ENCODE measurements at regions not wholly inside any gene's neighbourhood (a gene's known extent, or its start where the extent isn't known, plus 50 kb on each side); places are given as distances from the start of the nearest gene placed in this dataset.

DNA sequence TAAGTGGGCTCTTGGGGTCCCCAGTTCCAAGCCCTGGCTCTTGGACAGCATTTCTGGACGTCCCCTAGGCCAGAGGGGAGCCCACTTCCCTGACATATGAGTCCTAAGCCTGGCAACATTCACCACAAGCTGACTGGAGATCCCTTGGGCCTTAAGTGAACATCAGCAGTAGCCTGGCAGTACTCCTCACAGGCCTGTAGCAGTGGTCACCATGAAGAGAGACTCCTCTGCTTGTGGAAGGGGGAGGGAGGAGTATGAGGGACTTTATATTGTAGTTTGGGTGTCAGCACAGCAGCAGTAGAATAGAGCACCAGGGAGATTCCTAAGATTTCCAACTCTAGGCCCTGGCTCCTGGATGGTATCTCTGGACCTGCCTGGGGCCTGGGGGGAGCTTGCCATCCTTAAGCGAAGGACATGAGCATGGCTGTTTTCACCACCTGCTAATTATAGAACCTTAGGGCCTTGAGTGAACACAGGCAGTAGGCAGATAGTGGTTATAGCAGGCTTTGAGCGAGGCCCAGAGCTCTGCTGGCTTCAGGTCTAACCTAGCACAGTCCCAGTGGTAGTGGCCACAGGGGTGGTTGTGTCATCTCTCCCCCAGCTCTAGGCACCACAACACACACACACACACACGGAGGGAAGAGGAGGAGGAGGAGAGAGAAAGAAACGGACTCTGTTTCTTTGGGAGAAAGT is 71.4 kb upstream of the APOBEC4 start:
- TF ChIP-seq ZNF468 (CRISPR knock-in tag; IDR thresholded peaks at IDR 0.05), result no peak
- TF ChIP-seq GABPB1 (CRISPR knock-in tag; IDR thresholded peaks at IDR 0.05), result no peak
- no peak for TF ChIP-seq ZNF768 (CRISPR knock-in tag; IDR thresholded peaks at IDR 0.05)
- TF ChIP-seq, protein P1, sequence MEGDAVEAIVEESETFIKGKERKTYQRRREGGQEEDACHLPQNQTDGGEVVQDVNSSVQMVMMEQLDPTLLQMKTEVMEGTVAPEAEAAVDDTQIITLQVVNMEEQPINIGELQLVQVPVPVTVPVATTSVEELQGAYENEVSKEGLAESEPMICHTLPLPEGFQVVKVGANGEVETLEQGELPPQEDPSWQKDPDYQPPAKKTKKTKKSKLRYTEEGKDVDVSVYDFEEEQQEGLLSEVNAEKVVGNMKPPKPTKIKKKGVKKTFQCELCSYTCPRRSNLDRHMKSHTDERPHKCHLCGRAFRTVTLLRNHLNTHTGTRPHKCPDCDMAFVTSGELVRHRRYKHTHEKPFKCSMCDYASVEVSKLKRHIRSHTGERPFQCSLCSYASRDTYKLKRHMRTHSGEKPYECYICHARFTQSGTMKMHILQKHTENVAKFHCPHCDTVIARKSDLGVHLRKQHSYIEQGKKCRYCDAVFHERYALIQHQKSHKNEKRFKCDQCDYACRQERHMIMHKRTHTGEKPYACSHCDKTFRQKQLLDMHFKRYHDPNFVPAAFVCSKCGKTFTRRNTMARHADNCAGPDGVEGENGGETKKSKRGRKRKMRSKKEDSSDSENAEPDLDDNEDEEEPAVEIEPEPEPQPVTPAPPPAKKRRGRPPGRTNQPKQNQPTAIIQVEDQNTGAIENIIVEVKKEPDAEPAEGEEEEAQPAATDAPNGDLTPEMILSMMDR (CRISPR knock-in tag; IDR thresholded peaks at IDR 0.05), result no peak
- TF ChIP-seq, protein P2, sequence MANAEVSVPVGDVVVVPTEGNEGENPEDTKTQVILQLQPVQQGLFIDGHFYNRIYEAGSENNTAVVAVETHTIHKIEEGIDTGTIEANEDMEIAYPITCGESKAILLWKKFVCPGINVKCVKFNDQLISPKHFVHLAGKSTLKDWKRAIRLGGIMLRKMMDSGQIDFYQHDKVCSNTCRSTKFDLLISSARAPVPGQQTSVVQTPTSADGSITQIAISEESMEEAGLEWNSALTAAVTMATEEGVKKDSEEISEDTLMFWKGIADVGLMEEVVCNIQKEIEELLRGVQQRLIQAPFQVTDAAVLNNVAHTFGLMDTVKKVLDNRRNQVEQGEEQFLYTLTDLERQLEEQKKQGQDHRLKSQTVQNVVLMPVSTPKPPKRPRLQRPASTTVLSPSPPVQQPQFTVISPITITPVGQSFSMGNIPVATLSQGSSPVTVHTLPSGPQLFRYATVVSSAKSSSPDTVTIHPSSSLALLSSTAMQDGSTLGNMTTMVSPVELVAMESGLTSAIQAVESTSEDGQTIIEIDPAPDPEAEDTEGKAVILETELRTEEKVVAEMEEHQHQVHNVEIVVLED (CRISPR knock-in tag; IDR thresholded peaks at IDR 0.05; ENCODE audit: borderline replicate concordance), result no peak

All from HepG2 (cell line).